ENCODE measurements at regions not wholly inside any gene's neighbourhood (a gene's known extent, or its start where the extent isn't known, plus 50 kb on each side); places are given as distances from the start of the nearest gene placed in this dataset.
A peak's percentile ranks its signal among the peaks of the same experiment; 100 is the strongest.

GRCh38 chr21:35940074-35940927, 120.0 kb downstream of the SETD4 start:
- DNase-seq (ENCODE audit: low read depth in 1 of 2, low spot score in 1 of 2): peak; percentile 18 to 67
- Histone ChIP-seq H3K27me3 (ENCODE audit: insufficient read depth, poor library complexity, severe bottlenecking) (no peaks in the 10 kb centered on the region), H3K4me3 (replicated peaks; ENCODE audit: insufficient read depth, low read length) (no peak overlapping the region), H3K27ac (replicated peaks) (no peak overlapping the region)
- peak; percentile 62 for TF ChIP-seq CTCF (IDR thresholded peaks at IDR 0.05; ENCODE audit: insufficient read depth, low read length)
- no peak for TF ChIP-seq POLR2AphosphoS5 (IDR thresholded peaks at IDR 0.05; ENCODE audit: low read depth)

GRCh38 chr21:35938446-35938845, 121.9 kb downstream of the SETD4 start:
- no peak for DNase-seq (ENCODE audit: low read depth in 1 of 2, low spot score in 1 of 2)
- TF ChIP-seq CTCF (IDR thresholded peaks at IDR 0.05; ENCODE audit: insufficient read depth, low read length) (no peak), GABPA (IDR thresholded peaks at IDR 0.05; ENCODE audit: low read depth) (no peak), POLR2AphosphoS5 (IDR thresholded peaks at IDR 0.05; ENCODE audit: low read depth) (no peak)

GRCh38 chr21:35933466-35933865, 126.9 kb downstream of the SETD4 start:
- H3K27ac ChIP-seq (replicated peaks): peak overlapping the region; percentile 67
- TF ChIP-seq GABPA (IDR thresholded peaks at IDR 0.05; ENCODE audit: low read depth) (no peak), SPI1 (IDR thresholded peaks at IDR 0.05; ENCODE audit: borderline replicate concordance, low read depth) (peak; percentile 37; the same call in 1 of the 2 replicates)
- no peak overlapping the region for H3K4me3 ChIP-seq (replicated peaks; ENCODE audit: insufficient read depth, low read length)
- H3K27me3 ChIP-seq (ENCODE audit: insufficient read depth, poor library complexity, severe bottlenecking): no peaks in the 10 kb centered on the region
- peak; percentile 29 to 63 for DNase-seq (ENCODE audit: low read depth in 1 of 2, low spot score in 1 of 2)

More at GRCh38 chr21:35938446-35938845, 121.9 kb downstream of the SETD4 start:
- Histone ChIP-seq H3K4me3 (replicated peaks; ENCODE audit: insufficient read depth, low read length) (no peak overlapping the region), H3K27ac (replicated peaks) (no peak overlapping the region), H3K27me3 (ENCODE audit: insufficient read depth, poor library complexity, severe bottlenecking) (no peaks in the 10 kb centered on the region)

GRCh38 chr21:35932232-35932911, 128.0 kb downstream of the SETD4 start:
- Histone ChIP-seq H3K4me3 (replicated peaks; ENCODE audit: insufficient read depth, low read length) (no peak overlapping the region), H3K27ac (replicated peaks) (peak overlapping the region; percentile 67), H3K27me3 (ENCODE audit: insufficient read depth, poor library complexity, severe bottlenecking) (no peaks in the 10 kb centered on the region)
- peak; percentile 92 to 95 for DNase-seq (ENCODE audit: low read depth in 1 of 2, low spot score in 1 of 2)
- TF ChIP-seq SPI1 (IDR thresholded peaks at IDR 0.05; ENCODE audit: borderline replicate concordance, low read depth) (peak; percentile 99), CTCF (IDR thresholded peaks at IDR 0.05; ENCODE audit: insufficient read depth, low read length) (no peak), POLR2AphosphoS5 (IDR thresholded peaks at IDR 0.05; ENCODE audit: low read depth) (peak; percentile 62)

GRCh38 chr21:35929901-35930300, 130.4 kb downstream of the SETD4 start:
- no peak overlapping the region for H3K27ac ChIP-seq (replicated peaks)
- TF ChIP-seq GABPA (IDR thresholded peaks at IDR 0.05; ENCODE audit: low read depth) (no peak), REST (IDR thresholded peaks at IDR 0.05; ENCODE audit: insufficient replicate concordance, low read depth) (no peak)
- no peaks in the 10 kb centered on the region for H3K27me3 ChIP-seq (ENCODE audit: insufficient read depth, poor library complexity, severe bottlenecking)

More at GRCh38 chr21:35929901-35930300, 130.4 kb downstream of the SETD4 start:
- no peak overlapping the region for H3K4me3 ChIP-seq (replicated peaks; ENCODE audit: insufficient read depth, low read length)
- no peak for DNase-seq (ENCODE audit: low read depth in 1 of 2, low spot score in 1 of 2)

All from HL-60 (cell line).